HEK293T (cell line): ENCODE measurements at regions not wholly inside any gene's neighbourhood (a gene's known extent, or its start where the extent isn't known, plus 50 kb on each side); places are given as distances from the start of the nearest gene placed in this dataset.

Experiments
- BHLHE40 ChIP-seq: fragments of 450-650 bp; IDR thresholded peaks from 2 replicates; pipeline ENCODE4 v1.6.1; 2016; ENCODE audit warnings: mild to moderate bottlenecking, moderate library complexity, borderline replicate concordance
- CTBP1 ChIP-seq: fragments of 450-650 bp; IDR thresholded peaks from 2 replicates; pipeline ENCODE4 v1.6.1; 2016; ENCODE audit warnings: borderline replicate concordance
- ELF4 ChIP-seq: fragments of 450-650 bp; IDR thresholded peaks from 2 replicates; pipeline ENCODE4 v1.6.1; 2017; ENCODE audit warnings: antibody characterized with exemption
- FOXA1 ChIP-seq: fragments of 450-650 bp; IDR thresholded peaks from 2 replicates; pipeline ENCODE4 v1.6.1; 2016; ENCODE audit warnings: mild to moderate bottlenecking
- FOXM1 ChIP-seq: fragments of 450-650 bp; IDR thresholded peaks from 2 replicates; pipeline ENCODE4 v1.6.1; 2017; ENCODE audit warnings: mild to moderate bottlenecking, borderline replicate concordance
- HDGF ChIP-seq: fragments of 450-650 bp; IDR thresholded peaks from 2 replicates; pipeline ENCODE4 v1.6.1; 2017; ENCODE audit warnings: antibody characterized with exemption, borderline replicate concordance
- L3MBTL2 ChIP-seq: fragments of 450-650 bp; conservative IDR thresholded peaks from 2 replicates; pipeline ENCODE4 v1.6.1; 2016; ENCODE audit warnings: mild to moderate bottlenecking
- LEF1 ChIP-seq: fragments of 450-650 bp; IDR thresholded peaks from 2 replicates; pipeline ENCODE4 v1.6.1; 2017; ENCODE audit warnings: mild to moderate bottlenecking, borderline replicate concordance
- NFRKB ChIP-seq: fragments of 450-650 bp; IDR thresholded peaks from 2 replicates; pipeline ENCODE4 v1.6.1; 2016; ENCODE audit warnings: mild to moderate bottlenecking, moderate library complexity
- SP1 ChIP-seq: fragments of 450-650 bp; IDR thresholded peaks from 2 replicates; pipeline ENCODE4 v1.6.1; 2017
- SUZ12 ChIP-seq: fragments of 450-650 bp; IDR thresholded peaks from 2 replicates; pipeline ENCODE4 v1.6.1; 2016; ENCODE audit warnings: mild to moderate bottlenecking
- TARDBP ChIP-seq: fragments of 450-650 bp; IDR thresholded peaks from 2 replicates; pipeline ENCODE4 v1.6.1; 2016
- ZNF384 ChIP-seq: fragments of 450-650 bp; IDR thresholded peaks from 2 replicates; pipeline ENCODE4 v1.6.1; 2016
- TF ChIP-seq, protein P1 (sequence below): fragments of 450-650 bp; IDR thresholded peaks from 2 replicates; pipeline ENCODE4 v1.6.1; 2016

DNA sequence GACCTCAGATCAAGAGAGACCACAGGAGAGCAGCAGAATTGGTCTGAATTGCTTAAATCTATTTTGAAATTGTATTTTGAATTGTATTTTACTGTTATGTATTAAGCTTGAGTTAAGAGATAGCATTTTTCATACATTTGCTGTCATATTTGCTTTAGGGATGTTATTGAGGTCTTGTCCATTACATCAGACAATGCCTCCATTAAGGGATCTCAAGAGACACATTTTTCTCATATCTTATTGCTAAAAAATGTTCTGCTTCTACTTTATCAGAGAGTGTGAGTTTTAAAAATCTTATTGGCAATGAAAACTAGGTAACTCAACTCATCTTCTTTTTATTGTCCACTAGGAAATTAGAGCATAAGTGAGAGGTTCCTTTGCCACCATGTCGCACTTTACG is 66.8 kb upstream of the CTAGE1 start:
- TF ChIP-seq FOXM1 (no peak), ZNF384 (no peak), HDGF (no peak), CTBP1 (no peak), ELF4 (no peak), TARDBP (no peak), SP1 (no peak), BHLHE40 (no peak), NFRKB (no peak), SUZ12 (no peak), FOXA1 (no peak), L3MBTL2 (no peak), LEF1 (no peak)
- TF ChIP-seq, protein P1, sequence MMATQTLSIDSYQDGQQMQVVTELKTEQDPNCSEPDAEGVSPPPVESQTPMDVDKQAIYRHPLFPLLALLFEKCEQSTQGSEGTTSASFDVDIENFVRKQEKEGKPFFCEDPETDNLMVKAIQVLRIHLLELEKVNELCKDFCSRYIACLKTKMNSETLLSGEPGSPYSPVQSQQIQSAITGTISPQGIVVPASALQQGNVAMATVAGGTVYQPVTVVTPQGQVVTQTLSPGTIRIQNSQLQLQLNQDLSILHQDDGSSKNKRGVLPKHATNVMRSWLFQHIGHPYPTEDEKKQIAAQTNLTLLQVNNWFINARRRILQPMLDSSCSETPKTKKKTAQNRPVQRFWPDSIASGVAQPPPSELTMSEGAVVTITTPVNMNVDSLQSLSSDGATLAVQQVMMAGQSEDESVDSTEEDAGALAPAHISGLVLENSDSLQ: no peak
